Fibroblast of pulmonary artery (primary cell): ENCODE measurements at regions not wholly inside any gene's neighbourhood (a gene's known extent, or its start where the extent isn't known, plus 50 kb on each side); places are given as distances from the start of the nearest gene placed in this dataset.

Source experiments
- DNase-seq: peaks from one replicate; pipeline ENCODE4 v3.0.0-alpha.2; 2010; ENCODE audit warnings: low read depth
- H3K4me3 ChIP-seq: replicated peaks from 2 replicates; pipeline ENCODE4 v1.5.1; 2011; ENCODE audit warnings: low read depth, mild to moderate bottlenecking, control low read depth, low read length, moderate library complexity
- CTCF ChIP-seq: IDR thresholded peaks from 2 replicates; pipeline ENCODE4 v1.5.1; 2011; ENCODE audit warnings: mild to moderate bottlenecking, control low read depth, low read length, inconsistent platforms; ENCODE audit errors: missing control alignments

DNA sequence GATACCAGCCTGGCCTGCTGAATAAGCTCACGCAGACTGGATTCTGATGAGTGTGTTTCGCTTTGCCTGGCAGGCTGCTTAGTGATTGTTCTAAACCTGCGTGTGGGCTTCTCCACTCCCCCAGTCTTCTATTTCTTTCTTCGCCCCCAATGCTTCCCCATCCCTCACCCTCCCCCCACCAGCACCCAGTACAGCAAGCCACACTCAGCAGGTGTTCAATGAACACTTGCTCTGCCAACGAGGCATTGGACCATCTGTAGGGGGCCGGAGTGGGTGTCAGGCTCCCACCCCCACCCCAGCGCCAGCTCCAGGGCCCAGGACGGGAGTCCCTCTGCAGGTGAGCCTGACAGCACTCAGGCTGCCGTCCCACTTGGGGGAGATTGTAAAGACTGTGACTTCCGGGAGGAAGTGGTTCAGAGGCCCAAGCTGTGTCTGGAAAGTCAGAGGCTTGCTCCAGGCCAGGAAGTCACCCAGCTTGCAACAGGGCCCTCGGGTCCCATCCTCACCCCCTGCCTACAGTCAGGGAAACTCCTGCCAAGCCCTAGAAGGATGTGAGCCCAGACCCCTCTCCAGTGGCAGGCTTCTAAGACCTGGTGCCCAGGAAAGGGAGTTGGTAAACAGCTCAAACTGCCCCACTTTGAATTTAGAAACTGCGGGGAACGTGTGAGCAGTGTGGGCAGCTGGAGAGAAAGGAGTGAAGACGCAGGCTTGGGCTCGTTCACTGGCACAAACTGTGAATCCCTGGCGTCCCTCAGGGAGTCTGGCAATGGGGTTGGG is 66.3 kb upstream of the PRDM11 start:
- TF ChIP-seq CTCF, result no peak
- no peak overlapping the region for H3K4me3 ChIP-seq
- DNase-seq, result no peak

DNA sequence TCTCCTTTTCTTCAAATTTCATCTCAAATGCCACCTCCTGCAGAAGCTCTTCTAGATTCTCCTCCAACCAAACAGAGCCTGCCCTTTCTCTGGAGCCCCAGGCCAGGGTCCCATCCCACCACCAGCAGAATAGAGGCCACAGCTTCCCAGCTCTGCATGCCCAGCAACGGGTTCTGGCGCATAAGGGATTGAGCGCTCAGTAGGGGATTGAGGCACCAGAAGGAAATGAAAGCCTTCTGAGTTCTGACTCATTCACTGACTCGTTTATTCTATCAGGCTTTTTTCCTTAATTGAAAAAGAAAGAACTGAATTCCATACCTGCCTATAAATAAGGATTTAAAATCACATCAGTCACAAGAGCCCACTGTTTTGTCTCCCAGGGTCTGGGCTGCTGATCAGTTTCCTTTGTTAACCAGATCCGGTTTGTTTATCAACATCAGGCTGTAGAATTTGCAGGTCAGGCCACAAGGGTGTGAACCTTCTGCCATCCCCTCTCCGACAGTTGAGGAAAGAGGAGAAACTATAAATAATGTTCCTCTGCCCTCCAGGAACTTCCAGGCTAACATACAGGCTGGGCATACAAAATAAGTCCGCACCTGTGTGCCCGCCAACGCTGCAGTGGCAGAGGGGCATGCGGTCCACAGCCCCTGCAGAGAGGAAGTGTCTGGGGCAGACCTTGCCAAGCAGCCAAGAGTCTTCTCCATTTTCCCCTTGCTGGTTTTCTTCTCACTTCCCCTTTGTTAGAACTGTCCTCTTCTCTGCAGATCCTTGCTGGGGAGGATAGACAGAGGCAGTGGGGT is 63.5 kb upstream of the PRDM11 start:
- TF ChIP-seq CTCF, result no peak
- DNase-seq, result no peak
- no peak overlapping the region for H3K4me3 ChIP-seq

GRCh38 chr11:45083544-45084087 is 62.8 kb upstream of the PRDM11 start:
- H3K4me3 ChIP-seq, result no peak overlapping the region
- no peak for DNase-seq
- peak; percentile 56 for TF ChIP-seq CTCF

- H3K4me3 ChIP-seq, result no peak overlapping the region
- no peak for TF ChIP-seq CTCF
- DNase-seq, result no peak
Observed at GRCh38 chr11:45085646-45086501, 60.6 kb upstream of the PRDM11 start.

DNA sequence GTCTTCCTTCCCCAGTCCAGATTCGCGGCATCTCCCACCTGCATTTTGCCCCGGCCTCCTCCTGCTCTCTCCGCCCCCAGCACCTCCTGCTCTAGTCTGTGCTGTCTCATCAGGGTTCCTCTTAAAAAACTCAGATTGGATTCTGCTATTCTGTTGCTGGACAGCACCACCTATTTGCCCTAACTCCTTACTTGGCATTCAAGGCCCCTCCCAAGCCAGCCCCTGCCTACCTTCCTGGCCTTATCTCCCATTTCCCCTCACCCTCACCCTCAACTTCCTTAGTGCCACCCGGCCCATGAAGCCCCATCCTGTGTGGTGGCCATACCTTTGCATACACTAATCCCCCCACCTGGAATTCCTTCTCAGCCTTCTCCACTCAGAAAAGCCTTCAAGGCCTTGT is 59.9 kb upstream of the PRDM11 start:
- H3K4me3 ChIP-seq, result no peak overlapping the region
- TF ChIP-seq CTCF, result no peak
- no peak for DNase-seq

GRCh38 chr11:45087086-45087899 is 59.1 kb upstream of the PRDM11 start:
- DNase-seq, result peak; percentile 13
- H3K4me3 ChIP-seq, result no peak overlapping the region
- no peak for TF ChIP-seq CTCF
